NCI-H524 (cell line): ENCODE measurements at regions not wholly inside any gene's neighbourhood (a gene's known extent, or its start where the extent isn't known, plus 50 kb on each side); places are given as distances from the start of the nearest gene placed in this dataset.

Experiments used
- DNase-seq, 2 experiments: peaks; one replicate each; lab custom pipeline; 2025; lab: John Stamatoyannopoulos, UW

DNA sequence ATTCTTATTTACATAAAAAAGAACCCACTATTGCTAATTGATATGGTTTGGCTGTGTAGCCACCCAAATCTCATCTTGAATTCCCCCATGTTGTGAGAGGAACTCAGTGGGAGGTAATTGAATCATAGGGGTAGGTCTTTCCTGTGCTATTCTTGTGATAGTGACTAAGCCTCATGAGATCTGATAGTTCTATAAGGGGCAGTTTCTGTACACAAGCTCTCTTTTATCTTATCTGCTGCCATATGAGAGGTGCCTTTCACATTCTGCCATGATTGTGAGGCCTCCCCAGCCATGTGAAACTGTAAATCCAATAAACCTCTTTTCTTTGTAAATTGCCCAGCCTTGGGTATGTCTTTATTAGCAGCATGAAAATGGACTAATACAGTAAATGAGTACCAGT, 58.2 kb upstream of the PRR16 start:
- DNase-seq, result no peak

DNA sequence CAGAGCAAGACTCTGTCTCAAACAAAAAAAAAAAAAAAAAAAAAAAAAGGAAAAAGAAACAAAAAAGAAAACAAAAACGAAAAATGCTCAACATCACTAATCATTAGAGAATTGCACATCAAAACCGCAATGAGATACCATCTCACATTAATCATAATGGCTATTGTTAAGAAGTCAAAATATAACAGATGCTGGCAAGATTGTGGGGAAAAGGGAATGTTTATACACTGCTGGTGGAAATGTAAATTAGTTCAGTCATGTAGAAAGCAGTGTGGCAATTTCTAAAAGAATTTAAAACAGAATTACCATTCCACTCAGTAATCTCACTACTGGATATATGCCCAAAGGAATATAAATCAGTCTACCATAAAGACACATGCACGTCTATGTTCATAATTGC, 50.4 kb upstream of the PRR16 start:
- no peak for DNase-seq
